ENCODE measurements at regions not wholly inside any gene's neighbourhood (a gene's known extent, or its start where the extent isn't known, plus 50 kb on each side); places are given as distances from the start of the nearest gene placed in this dataset.

DNA sequence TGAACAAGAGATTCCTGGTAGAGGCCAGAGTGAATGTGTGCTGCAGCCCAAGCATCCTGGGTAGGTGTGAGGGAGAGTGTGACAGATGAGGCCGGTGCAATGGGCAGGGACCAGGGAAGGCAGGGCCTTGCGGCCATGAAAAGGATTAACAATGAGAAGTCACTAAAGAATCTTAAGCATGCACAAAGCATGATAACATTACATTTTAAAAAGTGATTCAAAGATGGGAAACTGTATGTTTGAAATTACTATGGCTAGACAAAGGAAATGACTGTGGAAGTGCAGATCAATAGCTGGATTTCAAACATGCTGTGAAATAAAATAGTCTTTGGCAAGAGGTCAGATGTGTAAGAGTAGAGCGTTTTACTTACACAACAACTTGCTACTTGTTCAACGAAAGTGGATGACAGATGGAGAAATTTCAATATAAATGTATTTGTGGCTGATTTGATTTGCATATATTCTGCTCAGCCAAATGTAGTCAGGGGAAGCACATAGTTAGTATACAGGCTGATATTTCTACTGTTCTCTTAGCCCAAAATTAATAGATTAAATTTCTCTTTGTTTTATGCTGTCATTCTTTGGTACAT lies 175.5 kb downstream of the CCDC59 start:
- no peak for DNase-seq (ENCODE audit: low read depth, low spot score)

DNA sequence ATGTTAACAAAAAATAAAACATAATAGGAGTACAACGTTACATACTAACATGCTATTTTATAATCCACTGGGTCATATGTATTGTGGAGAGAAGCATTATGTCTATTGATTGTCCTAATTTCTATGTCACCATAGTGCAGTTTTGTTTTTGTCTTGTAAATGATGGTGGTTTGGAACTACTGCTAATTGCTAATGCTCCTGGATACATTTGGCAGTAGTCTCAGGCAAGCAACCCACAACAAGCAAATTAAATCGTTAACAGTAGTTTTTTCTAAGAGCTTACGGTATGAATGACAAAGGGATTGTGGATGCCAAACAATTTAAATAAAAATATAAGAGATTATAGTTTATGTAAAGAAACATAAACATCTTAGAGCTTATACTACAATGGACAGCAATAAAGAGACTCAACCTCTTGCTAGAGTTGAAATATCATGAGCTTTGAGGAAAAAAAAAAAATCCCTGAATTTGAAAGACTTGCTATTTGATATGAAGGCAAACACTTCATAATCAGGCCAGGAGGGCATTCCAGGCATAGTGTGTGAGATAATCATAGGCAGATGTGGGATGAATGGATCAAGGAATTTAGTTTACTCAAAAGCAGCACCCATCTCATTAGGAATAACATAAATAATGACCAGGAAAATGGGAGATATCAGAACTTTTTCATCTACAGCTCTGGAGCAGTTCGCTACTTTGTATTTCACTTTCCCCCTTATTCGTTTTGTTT lies 181.3 kb downstream of the CCDC59 start:
- in situ Hi-C loops (cut with HindIII; ENCODE audit: low pct_unique_long_range_greater_than_20kb, low sequenced_read_pairs): no loop called here
- no peak for DNase-seq (ENCODE audit: low read depth, low spot score)

More for the DNA sequence above, 175.5 kb downstream of the CCDC59 start:
- in situ Hi-C loops (cut with HindIII; ENCODE audit: low pct_unique_long_range_greater_than_20kb, low sequenced_read_pairs): no loop called here

DNA sequence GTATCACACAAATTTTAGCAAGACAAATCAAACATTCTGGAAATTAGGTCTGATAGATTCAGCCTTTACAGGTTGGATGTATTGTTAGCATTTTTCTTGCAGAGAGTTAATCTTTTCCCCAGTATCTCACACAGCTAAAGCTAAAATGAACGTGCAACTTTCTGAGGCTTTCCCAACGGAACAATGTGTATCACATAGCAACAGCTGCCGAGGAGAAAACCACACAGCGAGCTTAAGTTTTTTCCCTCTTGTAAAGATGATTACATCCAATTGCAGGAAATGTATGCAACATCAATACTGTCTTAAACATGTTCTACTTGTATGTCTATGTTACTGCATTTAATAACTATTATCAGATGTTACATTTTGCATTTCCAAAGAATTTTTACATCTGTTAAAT lies 182.2 kb downstream of the CCDC59 start:
- no peak for DNase-seq (ENCODE audit: low read depth, low spot score)
- in situ Hi-C loops (cut with HindIII; ENCODE audit: low pct_unique_long_range_greater_than_20kb, low sequenced_read_pairs): no loop called here

DNA sequence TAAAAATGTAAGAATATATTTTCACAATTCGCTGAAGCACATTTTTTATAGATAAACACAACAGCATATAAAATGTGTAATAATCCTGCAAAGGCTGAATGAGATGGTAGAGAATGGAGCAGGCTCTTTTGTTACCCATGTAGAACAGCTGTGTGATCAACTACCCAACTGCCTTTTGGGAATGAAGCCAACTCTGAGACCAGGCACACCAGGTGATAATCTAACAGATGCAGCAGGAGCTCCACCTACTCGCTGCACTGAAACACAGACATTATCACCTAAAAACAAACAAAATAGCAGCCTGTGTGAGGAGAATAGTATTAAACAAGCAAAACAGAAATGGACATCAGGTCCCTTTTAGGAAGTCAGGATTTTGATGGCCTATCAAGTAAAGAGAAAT lies 183.3 kb downstream of the CCDC59 start:
- DNase-seq (ENCODE audit: low read depth, low spot score): no peak
- in situ Hi-C loops (cut with HindIII; ENCODE audit: low pct_unique_long_range_greater_than_20kb, low sequenced_read_pairs): no loop called here

GRCh38 chr12:82174383-82174782 lies 183.8 kb downstream of the CCDC59 start:
- DNase-seq (ENCODE audit: low read depth, low spot score): no peak
- in situ Hi-C loops (cut with HindIII; ENCODE audit: low pct_unique_long_range_greater_than_20kb, low sequenced_read_pairs): no loop called here

GRCh38 chr12:82149045-82149444 lies 209.1 kb downstream of the CCDC59 start:
- DNase-seq (ENCODE audit: low read depth, low spot score): no peak
- in situ Hi-C loops (cut with HindIII; ENCODE audit: low pct_unique_long_range_greater_than_20kb, low sequenced_read_pairs): no loop called here

DNA sequence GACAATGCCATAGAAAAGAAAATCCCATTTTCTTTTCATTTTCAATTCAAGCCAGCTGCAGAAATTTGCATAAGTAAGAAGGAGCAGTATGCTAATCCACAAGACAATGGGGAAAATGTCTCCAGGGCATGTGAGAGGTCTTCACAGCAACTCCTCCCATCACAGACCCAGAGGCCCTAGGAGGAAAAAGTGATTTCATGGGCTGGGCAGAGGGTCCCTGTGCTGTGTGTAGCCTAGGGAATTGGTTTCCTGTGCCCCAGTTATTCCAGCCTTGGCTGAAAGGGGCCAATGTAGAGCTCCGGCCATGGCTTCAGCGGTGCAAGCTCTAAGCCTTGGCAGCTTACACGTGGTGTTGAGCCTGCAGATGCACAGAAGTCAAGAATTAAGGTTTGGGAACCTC lies 211.4 kb downstream of the CCDC59 start:
- no peak for DNase-seq (ENCODE audit: low read depth, low spot score)
- in situ Hi-C loops (cut with HindIII; ENCODE audit: low pct_unique_long_range_greater_than_20kb, low sequenced_read_pairs): no loop called here

- in situ Hi-C loops (cut with HindIII; ENCODE audit: low pct_unique_long_range_greater_than_20kb, low sequenced_read_pairs): no loop called here
- DNase-seq (ENCODE audit: low read depth, low spot score): no peak
Measured at GRCh38 chr12:82144505-82144904, 213.7 kb downstream of the CCDC59 start.

- no peak for DNase-seq (ENCODE audit: low read depth, low spot score)
- in situ Hi-C loops (cut with HindIII; ENCODE audit: low pct_unique_long_range_greater_than_20kb, low sequenced_read_pairs): no loop called here
Measured at GRCh38 chr12:82132390-82132789, 225.8 kb downstream of the CCDC59 start.

DNA sequence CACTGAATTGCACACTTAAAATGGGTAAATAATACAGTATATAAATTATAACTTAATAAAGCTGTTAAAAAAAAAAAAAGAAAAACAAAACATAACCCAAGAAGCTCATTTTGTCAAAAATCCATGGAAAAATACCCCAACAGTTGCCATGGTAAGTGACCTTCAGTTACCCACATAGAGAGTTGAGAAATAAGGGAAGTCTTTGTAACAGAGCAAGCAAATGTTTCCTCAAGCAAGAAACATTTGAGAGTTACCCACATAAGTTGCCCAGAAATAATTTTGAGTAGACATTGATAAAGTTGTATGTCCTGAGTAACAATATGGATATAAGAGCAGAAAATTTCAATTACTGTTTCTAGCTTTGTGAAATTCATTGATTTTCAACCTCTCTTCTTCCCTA lies 227.4 kb downstream of the CCDC59 start:
- DNase-seq (ENCODE audit: low read depth, low spot score): no peak
- in situ Hi-C loops (cut with HindIII; ENCODE audit: low pct_unique_long_range_greater_than_20kb, low sequenced_read_pairs): no loop called here

DNA sequence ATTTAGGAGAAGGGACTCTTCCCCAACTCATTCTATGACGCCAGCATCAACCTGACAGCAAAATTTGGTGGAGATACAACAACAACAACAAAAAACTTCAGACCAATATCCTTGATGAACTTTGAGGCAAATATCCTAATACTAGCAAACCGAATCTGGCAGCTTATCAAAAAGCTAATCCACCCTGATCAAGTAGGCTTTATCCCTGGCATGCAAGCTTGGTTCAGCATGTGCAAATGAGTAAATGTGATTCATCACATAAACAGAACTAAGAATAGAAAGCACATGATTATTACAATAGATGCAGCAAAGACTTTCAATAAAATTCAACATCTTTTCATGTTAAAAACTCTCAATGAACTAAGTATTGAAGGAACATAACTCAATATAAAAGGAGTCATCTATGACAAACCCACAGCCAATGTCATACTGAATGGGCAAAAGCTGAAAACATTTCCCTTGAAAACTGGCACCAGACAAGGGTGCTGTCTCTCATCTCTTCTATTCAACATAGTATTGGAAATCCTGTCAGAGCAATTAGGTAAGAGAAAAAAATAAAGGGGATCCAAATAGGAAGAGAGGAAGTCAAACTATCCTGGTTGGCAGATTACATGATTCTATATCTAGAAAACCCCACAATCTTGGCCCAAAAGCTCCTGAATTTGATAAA lies 233.3 kb downstream of the CCDC59 start:
- DNase-seq (ENCODE audit: low read depth, low spot score): no peak
- in situ Hi-C loops (cut with HindIII; ENCODE audit: low pct_unique_long_range_greater_than_20kb, low sequenced_read_pairs): no loop called here

DNA sequence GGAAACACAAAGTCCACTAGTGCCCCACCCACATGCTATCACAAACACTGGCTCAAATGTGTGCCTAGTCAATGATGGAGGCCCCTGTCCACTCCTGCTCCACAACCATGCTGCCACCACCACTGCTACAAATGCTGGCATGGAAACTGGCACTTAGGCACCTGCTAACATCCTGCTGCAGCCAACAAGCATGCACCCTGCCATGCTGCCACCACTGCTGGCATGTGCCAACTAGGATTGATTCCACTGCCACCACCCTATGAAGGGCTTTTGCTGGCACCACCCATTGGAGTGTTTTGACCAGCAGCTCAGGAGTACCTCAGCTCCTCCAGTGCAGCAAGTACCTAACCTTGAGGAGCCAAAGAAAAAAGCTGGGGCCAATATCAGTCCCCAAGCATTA lies 236.6 kb downstream of the CCDC59 start:
- in situ Hi-C loops (cut with HindIII; ENCODE audit: low pct_unique_long_range_greater_than_20kb, low sequenced_read_pairs): no loop called here
- DNase-seq (ENCODE audit: low read depth, low spot score): no peak

GRCh38 chr12:82120901-82121300 lies 237.3 kb downstream of the CCDC59 start:
- DNase-seq (ENCODE audit: low read depth, low spot score): no peak
- in situ Hi-C loops (cut with HindIII; ENCODE audit: low pct_unique_long_range_greater_than_20kb, low sequenced_read_pairs): no loop called here

DNA sequence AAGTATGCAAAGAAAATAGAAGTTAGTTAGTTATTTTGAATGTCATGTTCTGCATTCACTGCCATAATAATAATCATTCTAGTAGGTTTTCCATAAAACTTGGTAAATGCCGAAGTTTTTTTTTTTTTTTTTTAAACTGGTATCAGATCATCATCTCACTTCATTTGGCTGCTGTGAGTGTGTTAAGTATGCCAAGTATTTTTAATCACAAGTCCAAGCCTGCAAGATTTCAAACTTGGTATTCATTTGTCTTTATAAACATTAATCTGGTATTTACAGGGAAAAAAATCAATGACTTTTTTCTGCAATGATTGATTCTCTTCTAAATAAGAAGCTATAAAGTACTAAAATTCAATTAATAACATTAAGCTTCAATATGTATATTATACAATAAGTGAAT lies 248.9 kb downstream of the CCDC59 start:
- no peak for DNase-seq (ENCODE audit: low read depth, low spot score)
- in situ Hi-C loops (cut with HindIII; ENCODE audit: low pct_unique_long_range_greater_than_20kb, low sequenced_read_pairs): no loop called here

DNA sequence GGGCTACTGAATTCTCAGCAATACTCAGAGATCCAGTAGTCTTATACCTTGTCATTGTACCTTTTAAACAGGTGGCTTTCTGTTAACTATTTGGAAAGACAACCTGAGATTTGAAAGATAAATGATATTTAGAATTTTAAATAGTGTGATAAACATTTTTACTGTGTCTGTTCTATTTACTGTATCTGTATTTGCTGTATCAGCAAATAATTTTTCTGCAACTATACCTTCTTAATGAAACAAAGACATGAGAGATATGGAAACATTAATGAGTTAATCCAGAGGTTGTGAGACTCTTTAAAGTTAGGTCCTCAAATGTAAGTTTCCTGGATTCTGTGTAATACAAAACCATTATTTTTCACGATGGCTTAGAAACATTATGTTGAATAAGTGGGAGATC lies 249.6 kb downstream of the CCDC59 start:
- DNase-seq (ENCODE audit: low read depth, low spot score): no peak
- in situ Hi-C loops (cut with HindIII; ENCODE audit: low pct_unique_long_range_greater_than_20kb, low sequenced_read_pairs): no loop called here

- no peak for DNase-seq (ENCODE audit: low read depth, low spot score)
- in situ Hi-C loops (cut with HindIII; ENCODE audit: low pct_unique_long_range_greater_than_20kb, low sequenced_read_pairs): no loop called here
Measured at GRCh38 chr12:82099216-82099615, 259.0 kb downstream of the CCDC59 start.

DNA sequence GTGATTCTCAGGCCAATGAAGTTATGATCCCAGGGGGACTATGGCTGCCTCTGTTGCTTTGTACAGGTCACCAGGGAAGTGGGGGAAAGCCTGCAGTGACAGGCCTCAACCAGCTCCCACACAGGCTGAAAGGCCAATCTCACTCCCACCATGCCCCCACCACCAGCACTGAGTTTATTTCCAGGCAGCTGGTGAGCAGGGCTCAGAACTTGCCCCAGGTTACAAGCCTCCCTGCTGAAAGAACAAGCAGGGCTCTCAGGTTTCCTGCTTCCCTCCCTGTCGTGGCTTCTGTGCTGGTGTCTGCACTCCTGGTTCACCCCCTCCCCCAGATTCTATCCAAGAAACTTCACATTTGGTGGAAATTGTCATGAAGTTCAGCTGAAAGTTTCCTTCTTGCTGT lies 260.3 kb downstream of the CCDC59 start:
- in situ Hi-C loops (cut with HindIII; ENCODE audit: low pct_unique_long_range_greater_than_20kb, low sequenced_read_pairs): no loop called here
- no peak for DNase-seq (ENCODE audit: low read depth, low spot score)

GRCh38 chr12:82097438-82097837 lies 260.7 kb downstream of the CCDC59 start:
- in situ Hi-C loops (cut with HindIII; ENCODE audit: low pct_unique_long_range_greater_than_20kb, low sequenced_read_pairs): no loop called here

DNA sequence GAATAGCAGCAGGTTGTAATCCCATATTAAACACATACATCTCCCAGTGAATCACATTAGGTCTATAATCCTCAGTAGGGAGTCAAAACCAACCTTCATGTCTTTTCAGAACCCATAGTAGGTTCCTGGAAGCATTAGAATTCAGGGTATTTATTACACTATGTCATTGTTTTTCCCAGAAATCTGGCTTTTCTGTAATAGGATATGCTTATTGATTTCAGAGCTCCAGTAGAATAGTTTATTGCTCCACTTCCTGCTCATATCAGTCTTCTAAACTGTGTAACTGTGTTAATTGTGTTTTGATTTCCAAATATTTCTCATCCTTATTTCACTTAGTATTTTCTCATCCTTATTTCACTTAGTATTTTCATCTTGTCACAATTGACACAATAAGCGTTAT lies 268.0 kb downstream of the CCDC59 start:
- in situ Hi-C loops (cut with HindIII; ENCODE audit: low pct_unique_long_range_greater_than_20kb, low sequenced_read_pairs): no loop called here

More at GRCh38 chr12:82097438-82097837, 260.7 kb downstream of the CCDC59 start:
- no peak for DNase-seq (ENCODE audit: low read depth, low spot score)

More for the DNA sequence above, 268.0 kb downstream of the CCDC59 start:
- DNase-seq (ENCODE audit: low read depth, low spot score): no peak

Data from SK-MEL-5 (cell line).